ENCODE measurements at regions not wholly inside any gene's neighbourhood (a gene's known extent, or its start where the extent isn't known, plus 50 kb on each side); places are given as distances from the start of the nearest gene placed in this dataset.

- Histone ChIP-seq H3K9me3 (no peaks in the 10 kb centered on the region), H3K4me1 (ENCODE audit: low read depth) (no peaks in the 10 kb centered on the region), H3K36me3 (ENCODE audit: low read depth) (no peaks in the 10 kb centered on the region), H3K4me3 (no peak overlapping the region)
- TF ChIP-seq CTCF (IDR thresholded peaks at IDR 0.05), result no peak
- ATAC-seq (no peak), DNase-seq (no peak)
- intact Hi-C loops (cut with DNase I, micrococcal nuclease), result loop anchor here in 1 of 2 donors (10.0 kb wide), 1 partner anchor 244 kb away; no protein-coding TSS in a partner anchor
These were observed 64.7 kb upstream of the TIAM2 start for GRCh38 chr6:154930451-154930851.

- Histone ChIP-seq H3K4me1 (ENCODE audit: low read depth) (no peaks in the 10 kb centered on the region), H3K9me3 (no peaks in the 10 kb centered on the region), H3K4me3 (no peak overlapping the region), H3K36me3 (ENCODE audit: low read depth) (no peaks in the 10 kb centered on the region)
- TF ChIP-seq CTCF (IDR thresholded peaks at IDR 0.05), result no peak
- DNase-seq (no peak), ATAC-seq (no peak)
- intact Hi-C loops (cut with DNase I, micrococcal nuclease), result loop anchor here in 1 of 2 donors (10.0 kb wide), 1 partner anchor 243 kb away; no protein-coding TSS in a partner anchor
These were observed 63.2 kb upstream of the TIAM2 start for GRCh38 chr6:154931711-154932424.

- no peak for TF ChIP-seq CTCF (IDR thresholded peaks at IDR 0.05)
- ATAC-seq, result no peak
- Histone ChIP-seq H3K4me3 (no peak overlapping the region), H3K9me3 (no peaks in the 10 kb centered on the region), H3K36me3 (ENCODE audit: low read depth) (no peaks in the 10 kb centered on the region), H3K4me1 (ENCODE audit: low read depth) (no peaks in the 10 kb centered on the region)
- DNase-seq, result no peak
- intact Hi-C loops (cut with DNase I, micrococcal nuclease), result loop anchor here in 1 of 2 donors (10.0 kb wide), 1 partner anchor 242 kb away; no protein-coding TSS in a partner anchor
These were observed 62.5 kb upstream of the TIAM2 start for GRCh38 chr6:154932515-154933027.

- TF ChIP-seq CTCF (IDR thresholded peaks at IDR 0.05), result no peak
- DNase-seq (no peak), ATAC-seq (no peak)
- no peaks in the 10 kb centered on the region for H3K9me3 ChIP-seq
- H3K4me3 ChIP-seq, result no peak overlapping the region
- H3K4me1 ChIP-seq (ENCODE audit: low read depth), result no peaks in the 10 kb centered on the region
- H3K36me3 ChIP-seq (ENCODE audit: low read depth), result no peaks in the 10 kb centered on the region
- intact Hi-C loops (cut with DNase I, micrococcal nuclease), result loop anchor here in 1 of 2 donors (10.0 kb wide), 1 partner anchor 241 kb away; no protein-coding TSS in a partner anchor
These were observed 61.8 kb upstream of the TIAM2 start for GRCh38 chr6:154933181-154933827.

- ATAC-seq (no peak), DNase-seq (no peak)
- H3K4me3 ChIP-seq, result no peak overlapping the region
- no peak for TF ChIP-seq CTCF (IDR thresholded peaks at IDR 0.05)
- H3K9me3 ChIP-seq, result no peaks in the 10 kb centered on the region
- intact Hi-C loops (cut with DNase I, micrococcal nuclease), result loop anchor here in 1 of 2 donors (10.0 kb wide), 1 partner anchor 237 kb away; no protein-coding TSS in a partner anchor
- H3K36me3 ChIP-seq (ENCODE audit: low read depth), result no peaks in the 10 kb centered on the region
- H3K4me1 ChIP-seq (ENCODE audit: low read depth), result no peaks in the 10 kb centered on the region
These were observed 57.6 kb upstream of the TIAM2 start for GRCh38 chr6:154937306-154938220.

All from mucosa of descending colon (tissue), 3 donors.